Epithelial cell of proximal tubule (primary cell): ENCODE measurements at regions not wholly inside any gene's neighbourhood (a gene's known extent, or its start where the extent isn't known, plus 50 kb on each side); places are given as distances from the start of the nearest gene placed in this dataset.
"Not testable (repeated sequence)": the region's sequence is repeated elsewhere in the genome, so short reads cannot be mapped to it uniquely, and the experiment has no call there.

Experiments used
- DNase-seq: peaks from one replicate; pipeline ENCODE4 v3.0.0-alpha.2; 2011; ENCODE audit warnings: low read depth
- H3K4me3 ChIP-seq: 2 replicates; pipeline ENCODE4 v1.5.1; 2011; ENCODE audit warnings: low read depth, mild to moderate bottlenecking, low read length
- CTCF ChIP-seq: conservative IDR thresholded peaks from 2 replicates; pipeline ENCODE4 v1.5.1; 2012; ENCODE audit warnings: low read depth, mild to moderate bottlenecking, low read length

GRCh38 chr16:16937576-16937975, 533.2 kb downstream of the XYLT1 start:
- DNase-seq, result no peak
- TF ChIP-seq CTCF, result no peak
- no peak overlapping the region for H3K4me3 ChIP-seq

DNA sequence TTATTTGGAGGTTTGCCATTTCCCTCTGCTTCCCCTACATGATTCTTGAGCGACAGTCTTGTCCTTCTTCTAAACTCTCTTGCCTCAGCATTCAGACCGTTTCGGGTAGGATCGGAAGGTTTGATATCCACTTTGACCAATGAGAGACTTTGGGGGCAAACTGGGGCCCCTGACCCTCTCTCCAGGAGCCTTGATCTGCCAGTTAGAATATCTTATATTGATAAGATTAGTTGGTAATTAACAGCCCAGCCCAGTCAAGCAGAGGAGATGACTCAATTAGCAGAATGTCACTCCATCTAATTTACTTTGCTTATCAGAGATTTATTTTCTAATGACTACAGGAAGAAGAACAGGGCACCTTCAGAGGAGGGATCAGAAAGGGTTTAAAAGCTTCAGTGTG, 532.8 kb downstream of the XYLT1 start:
- H3K4me3 ChIP-seq, result no peak overlapping the region
- no peak for DNase-seq
- TF ChIP-seq CTCF, result no peak

DNA sequence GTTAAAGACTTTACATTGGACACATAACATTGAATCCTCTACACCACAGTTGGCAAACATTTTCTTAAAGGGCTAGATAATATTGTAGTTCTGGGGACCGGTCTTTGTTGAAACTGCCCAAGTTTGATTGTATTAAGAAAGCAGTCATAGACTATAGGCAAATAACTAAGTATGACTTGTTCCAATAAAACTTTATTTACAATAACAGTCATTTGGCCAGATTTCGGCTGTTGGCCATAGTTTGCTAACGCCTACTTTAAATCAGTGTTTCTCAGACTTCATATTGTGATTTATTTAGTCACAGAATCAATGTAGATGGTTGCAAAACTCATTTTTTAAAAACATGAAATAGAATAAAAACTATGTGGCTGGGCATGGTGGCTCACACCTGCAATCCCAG, 531.8 kb downstream of the XYLT1 start:
- DNase-seq, result no peak
- no peak for TF ChIP-seq CTCF
- no peak overlapping the region for H3K4me3 ChIP-seq

GRCh38 chr16:16940351-16940750, 530.4 kb downstream of the XYLT1 start:
- no peak for DNase-seq
- H3K4me3 ChIP-seq, result no peak overlapping the region
- no peak for TF ChIP-seq CTCF

DNA sequence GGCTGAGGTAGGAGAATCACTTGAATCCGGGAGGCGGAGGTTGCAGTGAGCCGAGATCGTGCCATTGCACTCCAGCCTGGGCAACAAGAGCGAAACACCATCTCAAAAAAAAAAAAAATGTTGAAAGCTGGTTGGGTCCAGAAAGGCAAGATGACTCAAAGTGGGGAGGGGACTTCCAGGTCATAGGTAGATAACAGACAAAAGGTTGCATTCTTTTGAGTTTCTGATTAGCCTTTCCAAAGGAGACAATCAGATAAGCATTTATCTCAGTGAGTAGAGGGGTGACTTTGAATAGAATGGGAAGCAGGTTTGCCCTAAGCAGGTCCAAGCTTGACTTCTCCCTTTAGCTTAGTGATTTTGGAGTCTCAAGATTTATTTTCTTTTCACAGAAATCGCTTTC, 527.9 kb downstream of the XYLT1 start:
- H3K4me3 ChIP-seq, DNase-seq: not testable (repeated sequence)

DNA sequence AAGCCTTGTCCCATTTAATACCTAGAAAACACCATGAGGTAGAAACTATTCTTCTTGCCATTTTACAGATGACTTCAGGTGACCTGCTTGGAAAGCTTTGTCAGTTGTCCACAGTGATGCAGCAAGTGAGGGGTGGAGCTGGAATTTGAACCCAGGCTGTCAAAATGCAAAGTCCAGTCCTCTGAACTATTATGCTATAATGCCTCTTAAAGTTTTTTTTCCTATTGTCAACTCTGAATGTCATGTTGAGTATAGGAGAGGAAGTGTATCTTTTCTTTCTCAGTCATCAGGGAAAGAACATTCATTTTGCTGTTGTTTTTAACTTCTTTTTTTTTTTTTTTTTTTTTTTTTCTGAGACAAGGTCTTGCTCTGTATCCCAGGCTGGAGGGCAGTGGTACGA, 525.6 kb downstream of the XYLT1 start:
- no peak for DNase-seq
- no peak for TF ChIP-seq CTCF
- H3K4me3 ChIP-seq, result no peak overlapping the region

DNA sequence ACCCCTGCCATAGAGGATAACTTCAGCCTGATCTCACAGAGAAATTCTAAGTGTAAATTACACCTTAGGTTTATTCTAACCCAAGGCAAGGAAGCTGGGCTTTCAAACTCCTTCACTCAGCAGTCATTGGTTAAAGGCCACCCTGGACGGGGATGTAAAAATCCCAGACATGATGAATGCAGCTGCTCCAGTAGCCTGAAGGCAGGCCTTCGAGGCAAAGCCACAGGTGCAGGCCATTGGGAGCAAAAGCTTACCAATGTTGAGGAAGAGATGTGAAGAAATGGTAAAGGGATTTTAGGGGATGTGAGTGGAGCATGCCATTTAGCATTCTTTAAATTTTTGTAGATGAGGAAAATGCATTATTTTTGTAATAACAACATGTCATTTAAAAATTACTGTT, 514.4 kb downstream of the XYLT1 start:
- H3K4me3 ChIP-seq, result no peak overlapping the region
- no peak for TF ChIP-seq CTCF
- DNase-seq, result no peak

GRCh38 chr16:16960785-16961184, 510.0 kb downstream of the XYLT1 start:
- TF ChIP-seq CTCF, result no peak
- H3K4me3 ChIP-seq, result no peak overlapping the region
- no peak for DNase-seq
